ENCODE measurements at regions not wholly inside any gene's neighbourhood (a gene's known extent, or its start where the extent isn't known, plus 50 kb on each side); places are given as distances from the start of the nearest gene placed in this dataset.
A peak's percentile ranks its signal among the peaks of the same experiment; 100 is the strongest.

GRCh38 chr10:2745666-2746065 lies 321.7 kb upstream of the PFKP start:
- no peak overlapping the region for H3K4me3 ChIP-seq (ENCODE audit: severe bottlenecking)
- H3K27ac ChIP-seq (ENCODE audit: poor library complexity, severe bottlenecking), result no peak overlapping the region
- H3K9me3 ChIP-seq (ENCODE audit: severe bottlenecking), result no peaks in the 10 kb centered on the region
- DNase-seq (ENCODE audit: low spot score) (no peak), ATAC-seq (ENCODE audit: low read depth) (no peak)
- peaks cover 3% of the 10 kb centered on the region for H3K27me3 ChIP-seq (ENCODE audit: insufficient read depth, poor library complexity, severe bottlenecking)
- no peaks in the 10 kb centered on the region for H3K4me1 ChIP-seq (ENCODE audit: insufficient read depth, poor library complexity, severe bottlenecking)
- no peak for TF ChIP-seq CTCF (IDR thresholded peaks at IDR 0.05; ENCODE audit: poor library complexity, severe bottlenecking)
- no peaks in the 10 kb centered on the region for H3K36me3 ChIP-seq (ENCODE audit: low read depth)

DNA sequence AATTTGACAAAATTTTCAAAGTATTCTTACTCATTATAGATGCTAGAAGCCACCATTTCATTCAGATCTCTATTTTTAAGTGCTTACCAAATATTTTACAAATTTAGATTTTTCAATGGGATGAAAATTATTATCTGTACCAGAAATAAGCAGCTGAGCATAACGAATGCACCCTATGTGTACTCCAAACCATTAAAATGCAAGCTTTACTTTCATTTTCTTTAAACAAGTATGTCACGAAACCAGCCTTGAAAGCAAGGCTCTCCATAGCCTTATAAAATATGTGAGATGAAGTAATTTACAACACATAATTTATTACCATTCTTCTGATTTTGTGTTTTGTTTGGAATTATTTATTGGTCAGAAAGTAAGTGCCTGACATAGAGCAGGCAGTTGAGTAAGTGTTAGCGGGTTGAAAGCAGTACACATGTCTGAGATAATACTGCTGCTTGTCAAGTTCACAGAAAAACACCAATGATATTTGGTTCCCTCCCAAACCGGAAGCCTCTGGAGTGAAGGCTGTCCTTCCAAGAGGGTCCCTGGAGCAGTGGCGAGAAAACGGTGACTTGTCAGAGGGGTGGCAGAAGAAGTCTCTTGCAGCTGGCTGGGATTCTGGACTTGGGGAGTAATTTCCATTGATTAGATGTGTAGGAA lies 322.7 kb upstream of the PFKP start:
- DNase-seq (ENCODE audit: low spot score), result no peak
- Histone ChIP-seq H3K36me3 (ENCODE audit: low read depth) (no peaks in the 10 kb centered on the region), H3K4me3 (ENCODE audit: severe bottlenecking) (no peak overlapping the region), H3K27ac (ENCODE audit: poor library complexity, severe bottlenecking) (no peak overlapping the region), H3K9me3 (ENCODE audit: severe bottlenecking) (no peaks in the 10 kb centered on the region), H3K4me1 (ENCODE audit: insufficient read depth, poor library complexity, severe bottlenecking) (no peaks in the 10 kb centered on the region), H3K27me3 (ENCODE audit: insufficient read depth, poor library complexity, severe bottlenecking) (peaks cover 12% of the 10 kb centered on the region)
- TF ChIP-seq CTCF (IDR thresholded peaks at IDR 0.05; ENCODE audit: poor library complexity, severe bottlenecking), result no peak
- ATAC-seq (ENCODE audit: low read depth), result 0 out of 3 replicates have a peak, but pooled peaks have one; percentile 29

DNA sequence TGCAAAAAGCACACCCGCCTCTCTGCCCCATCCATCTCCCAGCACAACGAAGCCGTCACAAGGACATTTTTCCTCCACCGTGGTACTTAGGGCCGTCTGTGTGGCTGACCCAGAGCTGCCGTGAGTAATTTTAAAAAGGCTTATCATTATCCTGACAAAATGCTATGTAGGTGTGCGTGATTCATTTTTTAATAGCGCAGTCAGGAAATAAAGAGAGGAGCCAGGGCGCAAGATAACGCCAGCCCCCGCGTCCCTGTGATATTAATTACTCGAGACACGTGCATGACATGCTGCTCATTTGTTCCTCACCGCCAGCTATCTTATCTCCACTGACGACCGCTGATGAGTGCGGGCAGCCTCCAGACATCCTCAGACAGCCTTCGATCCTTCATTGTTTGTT lies 332.7 kb upstream of the PFKP start:
- ATAC-seq (ENCODE audit: low read depth), result no peak
- DNase-seq (ENCODE audit: low spot score), result no peak
- H3K4me1 ChIP-seq (ENCODE audit: insufficient read depth, poor library complexity, severe bottlenecking), result no peaks in the 10 kb centered on the region
- no peaks in the 10 kb centered on the region for H3K27me3 ChIP-seq (ENCODE audit: insufficient read depth, poor library complexity, severe bottlenecking)
- no peak overlapping the region for H3K4me3 ChIP-seq (ENCODE audit: severe bottlenecking)
- no peaks in the 10 kb centered on the region for H3K36me3 ChIP-seq (ENCODE audit: low read depth)
- no peak for TF ChIP-seq CTCF (IDR thresholded peaks at IDR 0.05; ENCODE audit: poor library complexity, severe bottlenecking)
- no peak overlapping the region for H3K27ac ChIP-seq (ENCODE audit: poor library complexity, severe bottlenecking)
- H3K9me3 ChIP-seq (ENCODE audit: severe bottlenecking), result no peaks in the 10 kb centered on the region

- peaks cover 2% of the 10 kb centered on the region for H3K27me3 ChIP-seq (ENCODE audit: insufficient read depth, poor library complexity, severe bottlenecking)
- H3K4me1 ChIP-seq (ENCODE audit: insufficient read depth, poor library complexity, severe bottlenecking), result no peaks in the 10 kb centered on the region
- H3K27ac ChIP-seq (ENCODE audit: poor library complexity, severe bottlenecking), result no peak overlapping the region
- DNase-seq (ENCODE audit: low spot score) (no peak), ATAC-seq (ENCODE audit: low read depth) (no peak)
- no peaks in the 10 kb centered on the region for H3K9me3 ChIP-seq (ENCODE audit: severe bottlenecking)
- no peak for TF ChIP-seq CTCF (IDR thresholded peaks at IDR 0.05; ENCODE audit: poor library complexity, severe bottlenecking)
- H3K36me3 ChIP-seq (ENCODE audit: low read depth), result no peaks in the 10 kb centered on the region
- H3K4me3 ChIP-seq (ENCODE audit: severe bottlenecking), result no peak overlapping the region
These were observed 333.9 kb upstream of the PFKP start for GRCh38 chr10:2733278-2733963.

DNA sequence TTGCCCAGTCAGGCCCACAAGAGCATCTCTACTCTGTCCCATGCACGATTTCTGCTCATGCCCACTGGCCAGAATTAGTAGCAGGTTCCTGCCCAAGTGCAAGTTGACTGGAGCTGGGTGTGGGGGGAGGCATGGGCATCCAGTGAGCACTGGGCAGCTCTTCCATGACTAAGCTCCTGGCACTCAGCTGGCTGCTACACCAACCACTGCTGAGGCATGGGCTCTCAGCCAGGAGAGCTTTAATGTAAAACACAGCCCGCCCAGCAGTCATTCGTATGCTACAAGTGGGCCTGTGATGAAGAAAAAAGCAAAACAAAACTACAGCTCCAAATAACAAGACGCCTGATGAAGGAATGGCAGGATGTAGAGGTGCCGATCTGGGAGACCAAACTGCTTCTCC lies 335.4 kb upstream of the PFKP start:
- peaks cover 10% of the 10 kb centered on the region for H3K27me3 ChIP-seq (ENCODE audit: insufficient read depth, poor library complexity, severe bottlenecking)

More for the DNA sequence above, 335.4 kb upstream of the PFKP start:
- no peaks in the 10 kb centered on the region for H3K36me3 ChIP-seq (ENCODE audit: low read depth)
- H3K27ac ChIP-seq (ENCODE audit: poor library complexity, severe bottlenecking), result no peak overlapping the region
- DNase-seq (ENCODE audit: low spot score) (no peak), ATAC-seq (ENCODE audit: low read depth) (no peak)
- H3K4me3 ChIP-seq (ENCODE audit: severe bottlenecking), result no peak overlapping the region
- TF ChIP-seq CTCF (IDR thresholded peaks at IDR 0.05; ENCODE audit: poor library complexity, severe bottlenecking), result no peak
- no peaks in the 10 kb centered on the region for H3K4me1 ChIP-seq (ENCODE audit: insufficient read depth, poor library complexity, severe bottlenecking)
- H3K9me3 ChIP-seq (ENCODE audit: severe bottlenecking), result no peaks in the 10 kb centered on the region

Data from RWPE2 (cell line).